Gastroesophageal sphincter (tissue), 3 donors: ENCODE measurements at regions not wholly inside any gene's neighbourhood (a gene's known extent, or its start where the extent isn't known, plus 50 kb on each side); places are given as distances from the start of the nearest gene placed in this dataset.

Experiments
- CTCF ChIP-seq, 4 experiments: fragments of 200-600 bp in 2 of 4; fragments of 450-650 bp in 2 of 4; sonication (generic) in 1 of 4; IDR thresholded peaks; one replicate each; pipeline ENCODE4 v1.5.1; 2017 to 2019; ENCODE audit warnings: antibody characterized with exemption in 4 of 4, mild to moderate bottlenecking in 2 of 4, moderate library complexity in 2 of 4
- EP300 ChIP-seq: sonication (generic); formaldehyde crosslinking; IDR thresholded peaks from one replicate; pipeline ENCODE4 v1.6.1; 2017; ENCODE audit warnings: antibody characterized with exemption, mild to moderate bottlenecking
- POLR2A ChIP-seq, 2 donors: fragments of 450-650 bp; IDR thresholded peaks; one replicate each; pipeline ENCODE4 v1.6.1; 2017; ENCODE audit warnings: antibody characterized with exemption in 2 of 2, mild to moderate bottlenecking in 2 of 2, moderate library complexity in 1 of 2
- POLR2AphosphoS5 ChIP-seq: sonication (generic); formaldehyde crosslinking; IDR thresholded peaks from one replicate; pipeline ENCODE4 v1.6.1; 2017; ENCODE audit warnings: antibody characterized with exemption

GRCh38 chr4:82231806-82232205 is 142.0 kb downstream of the HNRNPD start:
- TF ChIP-seq CTCF (IDR thresholded peaks at IDR 0.05) (no peak), POLR2AphosphoS5 (no peak), EP300 (no peak), POLR2A (IDR thresholded peaks at IDR 0.05) (no peak)
